ENCODE measurements at regions not wholly inside any gene's neighbourhood (a gene's known extent, or its start where the extent isn't known, plus 50 kb on each side); places are given as distances from the start of the nearest gene placed in this dataset.

DNA sequence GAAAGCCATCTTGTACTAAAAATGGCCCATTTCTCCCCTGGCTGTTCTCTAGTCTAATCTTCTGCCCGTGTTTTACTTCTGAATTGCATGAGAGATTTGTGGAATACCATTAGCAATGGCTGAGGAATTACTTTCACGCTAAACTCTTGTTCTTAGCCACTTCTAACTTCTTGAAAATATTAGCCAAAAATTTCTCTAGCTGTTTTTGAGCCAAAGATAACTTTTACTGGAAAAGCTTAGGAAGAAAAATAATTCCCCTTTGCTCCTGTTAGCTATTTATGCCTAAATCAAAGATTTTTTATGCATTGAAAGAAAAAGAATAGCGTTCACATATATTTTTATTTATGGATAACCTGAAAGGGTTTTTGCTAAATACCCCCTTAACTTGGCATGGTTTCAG is 287.8 kb downstream of the MTRR start:
- TF ChIP-seq ZNF565 (CRISPR knock-in tag; conservative IDR thresholded peaks at IDR 0.05; ENCODE audit: low read depth) (no peak), ZFP3 (CRISPR knock-in tag; IDR thresholded peaks at IDR 0.05) (no peak), CSDC2 (CRISPR knock-in tag; IDR thresholded peaks at IDR 0.05) (no peak), ZFP30 (CRISPR knock-in tag; IDR thresholded peaks at IDR 0.05) (no peak), TOX (CRISPR knock-in tag; IDR thresholded peaks at IDR 0.05; ENCODE audit: borderline replicate concordance) (no peak), TCF4 (CRISPR knock-in tag; IDR thresholded peaks at IDR 0.05; ENCODE audit: borderline replicate concordance) (no peak), RARB (CRISPR knock-in tag; IDR thresholded peaks at IDR 0.05) (no peak), ESRRG (CRISPR knock-in tag; IDR thresholded peaks at IDR 0.05) (no peak), ZNF70 (CRISPR knock-in tag; IDR thresholded peaks at IDR 0.05) (no peak), ZNF8 (CRISPR knock-in tag; IDR thresholded peaks at IDR 0.05) (no peak), ZC3H10 (CRISPR knock-in tag; IDR thresholded peaks at IDR 0.05) (no peak)
- TF ChIP-seq, protein P1, sequence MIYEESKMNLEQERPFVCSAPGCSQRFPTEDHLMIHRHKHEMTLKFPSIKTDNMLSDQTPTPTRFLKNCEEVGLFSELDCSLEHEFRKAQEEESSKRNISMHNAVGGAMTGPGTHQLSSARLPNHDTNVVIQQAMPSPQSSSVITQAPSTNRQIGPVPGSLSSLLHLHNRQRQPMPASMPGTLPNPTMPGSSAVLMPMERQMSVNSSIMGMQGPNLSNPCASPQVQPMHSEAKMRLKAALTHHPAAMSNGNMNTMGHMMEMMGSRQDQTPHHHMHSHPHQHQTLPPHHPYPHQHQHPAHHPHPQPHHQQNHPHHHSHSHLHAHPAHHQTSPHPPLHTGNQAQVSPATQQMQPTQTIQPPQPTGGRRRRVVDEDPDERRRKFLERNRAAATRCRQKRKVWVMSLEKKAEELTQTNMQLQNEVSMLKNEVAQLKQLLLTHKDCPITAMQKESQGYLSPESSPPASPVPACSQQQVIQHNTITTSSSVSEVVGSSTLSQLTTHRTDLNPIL (CRISPR knock-in tag; IDR thresholded peaks at IDR 0.05; ENCODE audit: low read depth): no peak
- TF ChIP-seq, protein P2, sequence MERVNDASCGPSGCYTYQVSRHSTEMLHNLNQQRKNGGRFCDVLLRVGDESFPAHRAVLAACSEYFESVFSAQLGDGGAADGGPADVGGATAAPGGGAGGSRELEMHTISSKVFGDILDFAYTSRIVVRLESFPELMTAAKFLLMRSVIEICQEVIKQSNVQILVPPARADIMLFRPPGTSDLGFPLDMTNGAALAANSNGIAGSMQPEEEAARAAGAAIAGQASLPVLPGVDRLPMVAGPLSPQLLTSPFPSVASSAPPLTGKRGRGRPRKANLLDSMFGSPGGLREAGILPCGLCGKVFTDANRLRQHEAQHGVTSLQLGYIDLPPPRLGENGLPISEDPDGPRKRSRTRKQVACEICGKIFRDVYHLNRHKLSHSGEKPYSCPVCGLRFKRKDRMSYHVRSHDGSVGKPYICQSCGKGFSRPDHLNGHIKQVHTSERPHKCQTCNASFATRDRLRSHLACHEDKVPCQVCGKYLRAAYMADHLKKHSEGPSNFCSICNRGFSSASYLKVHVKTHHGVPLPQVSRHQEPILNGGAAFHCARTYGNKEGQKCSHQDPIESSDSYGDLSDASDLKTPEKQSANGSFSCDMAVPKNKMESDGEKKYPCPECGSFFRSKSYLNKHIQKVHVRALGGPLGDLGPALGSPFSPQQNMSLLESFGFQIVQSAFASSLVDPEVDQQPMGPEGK (CRISPR knock-in tag; IDR thresholded peaks at IDR 0.05; ENCODE audit: borderline replicate concordance): no peak
- TF ChIP-seq, protein P3, sequence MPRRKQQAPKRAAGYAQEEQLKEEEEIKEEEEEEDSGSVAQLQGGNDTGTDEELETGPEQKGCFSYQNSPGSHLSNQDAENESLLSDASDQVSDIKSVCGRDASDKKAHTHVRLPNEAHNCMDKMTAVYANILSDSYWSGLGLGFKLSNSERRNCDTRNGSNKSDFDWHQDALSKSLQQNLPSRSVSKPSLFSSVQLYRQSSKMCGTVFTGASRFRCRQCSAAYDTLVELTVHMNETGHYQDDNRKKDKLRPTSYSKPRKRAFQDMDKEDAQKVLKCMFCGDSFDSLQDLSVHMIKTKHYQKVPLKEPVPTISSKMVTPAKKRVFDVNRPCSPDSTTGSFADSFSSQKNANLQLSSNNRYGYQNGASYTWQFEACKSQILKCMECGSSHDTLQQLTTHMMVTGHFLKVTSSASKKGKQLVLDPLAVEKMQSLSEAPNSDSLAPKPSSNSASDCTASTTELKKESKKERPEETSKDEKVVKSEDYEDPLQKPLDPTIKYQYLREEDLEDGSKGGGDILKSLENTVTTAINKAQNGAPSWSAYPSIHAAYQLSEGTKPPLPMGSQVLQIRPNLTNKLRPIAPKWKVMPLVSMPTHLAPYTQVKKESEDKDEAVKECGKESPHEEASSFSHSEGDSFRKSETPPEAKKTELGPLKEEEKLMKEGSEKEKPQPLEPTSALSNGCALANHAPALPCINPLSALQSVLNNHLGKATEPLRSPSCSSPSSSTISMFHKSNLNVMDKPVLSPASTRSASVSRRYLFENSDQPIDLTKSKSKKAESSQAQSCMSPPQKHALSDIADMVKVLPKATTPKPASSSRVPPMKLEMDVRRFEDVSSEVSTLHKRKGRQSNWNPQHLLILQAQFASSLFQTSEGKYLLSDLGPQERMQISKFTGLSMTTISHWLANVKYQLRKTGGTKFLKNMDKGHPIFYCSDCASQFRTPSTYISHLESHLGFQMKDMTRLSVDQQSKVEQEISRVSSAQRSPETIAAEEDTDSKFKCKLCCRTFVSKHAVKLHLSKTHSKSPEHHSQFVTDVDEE (CRISPR knock-in tag; IDR thresholded peaks at IDR 0.05): no peak

Measured in SK-N-SH treated with all-trans-retinoic acid at 6 μM for 48 hours (cell line).